ENCODE measurements at regions not wholly inside any gene's neighbourhood (a gene's known extent, or its start where the extent isn't known, plus 50 kb on each side); places are given as distances from the start of the nearest gene placed in this dataset.

- TF ChIP-seq, protein P1, sequence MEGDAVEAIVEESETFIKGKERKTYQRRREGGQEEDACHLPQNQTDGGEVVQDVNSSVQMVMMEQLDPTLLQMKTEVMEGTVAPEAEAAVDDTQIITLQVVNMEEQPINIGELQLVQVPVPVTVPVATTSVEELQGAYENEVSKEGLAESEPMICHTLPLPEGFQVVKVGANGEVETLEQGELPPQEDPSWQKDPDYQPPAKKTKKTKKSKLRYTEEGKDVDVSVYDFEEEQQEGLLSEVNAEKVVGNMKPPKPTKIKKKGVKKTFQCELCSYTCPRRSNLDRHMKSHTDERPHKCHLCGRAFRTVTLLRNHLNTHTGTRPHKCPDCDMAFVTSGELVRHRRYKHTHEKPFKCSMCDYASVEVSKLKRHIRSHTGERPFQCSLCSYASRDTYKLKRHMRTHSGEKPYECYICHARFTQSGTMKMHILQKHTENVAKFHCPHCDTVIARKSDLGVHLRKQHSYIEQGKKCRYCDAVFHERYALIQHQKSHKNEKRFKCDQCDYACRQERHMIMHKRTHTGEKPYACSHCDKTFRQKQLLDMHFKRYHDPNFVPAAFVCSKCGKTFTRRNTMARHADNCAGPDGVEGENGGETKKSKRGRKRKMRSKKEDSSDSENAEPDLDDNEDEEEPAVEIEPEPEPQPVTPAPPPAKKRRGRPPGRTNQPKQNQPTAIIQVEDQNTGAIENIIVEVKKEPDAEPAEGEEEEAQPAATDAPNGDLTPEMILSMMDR (IDR thresholded peaks at IDR 0.05) = no peak
- no peak for TF ChIP-seq POLR2A (IDR thresholded peaks at IDR 0.05)
- no peak for DNase-seq
- Histone ChIP-seq H3K27me3 (no peaks in the 10 kb centered on the region), H3K27ac (no peak overlapping the region), H3K36me3 (no peaks in the 10 kb centered on the region), H3K9me3 (no peaks in the 10 kb centered on the region), H3K4me3 (no peak overlapping the region), H3K4me1 (no peaks in the 10 kb centered on the region)
Observed at GRCh38 chr1:234698686-234699085, 88.7 kb upstream of the IRF2BP2 start.

DNA sequence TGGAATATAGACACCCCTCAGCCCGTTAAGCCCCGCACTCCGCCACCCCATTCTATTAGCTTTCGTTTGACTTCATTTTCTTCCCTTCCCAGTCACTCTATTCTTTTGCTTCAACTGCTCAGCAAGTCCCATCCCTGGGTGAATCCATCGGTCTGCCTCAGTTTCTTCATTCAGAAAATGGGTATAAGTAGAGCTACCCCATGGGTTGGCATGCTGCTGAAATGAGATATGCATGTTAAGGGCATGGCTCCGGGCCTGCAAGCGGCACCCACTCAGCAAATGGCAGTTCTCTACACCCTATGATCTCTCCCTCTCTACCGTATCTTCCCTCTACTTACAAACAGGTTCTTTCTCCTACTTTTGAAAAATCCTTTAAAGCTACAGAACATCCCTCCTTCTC lies 87.8 kb upstream of the IRF2BP2 start:
- H3K4me1 ChIP-seq = no peaks in the 10 kb centered on the region
- H3K4me3 ChIP-seq = no peak overlapping the region
- no peaks in the 10 kb centered on the region for H3K27me3 ChIP-seq
- DNase-seq = no peak
- TF ChIP-seq, protein P1 (IDR thresholded peaks at IDR 0.05) = no peak
- TF ChIP-seq POLR2A (IDR thresholded peaks at IDR 0.05) = no peak
- H3K36me3 ChIP-seq = no peaks in the 10 kb centered on the region
- H3K9me3 ChIP-seq = no peaks in the 10 kb centered on the region
- no peak overlapping the region for H3K27ac ChIP-seq

GRCh38 chr1:234697015-234697414 lies 87.0 kb upstream of the IRF2BP2 start:
- DNase-seq = no peak
- Histone ChIP-seq H3K27me3 (no peaks in the 10 kb centered on the region), H3K4me1 (no peaks in the 10 kb centered on the region), H3K36me3 (no peaks in the 10 kb centered on the region), H3K27ac (no peak overlapping the region), H3K4me3 (no peak overlapping the region), H3K9me3 (no peaks in the 10 kb centered on the region)
- TF ChIP-seq, protein P1 (IDR thresholded peaks at IDR 0.05) = no peak
- TF ChIP-seq POLR2A (IDR thresholded peaks at IDR 0.05) = no peak

DNA sequence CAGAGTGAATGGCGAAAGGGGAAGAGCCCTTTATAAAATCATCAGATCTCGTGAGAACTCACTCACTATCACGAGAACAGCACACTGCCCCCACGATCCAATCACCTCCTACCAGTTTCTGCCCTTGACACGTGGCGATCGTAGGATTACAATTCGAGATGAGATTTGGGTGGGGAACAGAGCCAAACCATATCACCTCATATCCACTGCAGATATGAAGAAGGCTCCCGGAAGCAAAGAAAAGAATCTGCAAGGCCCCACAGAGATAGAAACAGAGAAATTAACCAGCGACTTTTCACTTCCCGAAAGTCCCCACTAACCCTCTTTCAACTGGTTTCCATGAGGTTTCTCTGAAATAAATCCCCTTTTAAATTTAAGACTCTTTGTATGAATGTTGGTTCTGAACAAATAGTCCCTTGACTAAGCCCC lies 86.2 kb upstream of the IRF2BP2 start:
- no peaks in the 10 kb centered on the region for H3K4me1 ChIP-seq
- no peaks in the 10 kb centered on the region for H3K27me3 ChIP-seq
- no peaks in the 10 kb centered on the region for H3K9me3 ChIP-seq
- H3K36me3 ChIP-seq = no peaks in the 10 kb centered on the region
- no peak overlapping the region for H3K27ac ChIP-seq
- TF ChIP-seq, protein P1 (IDR thresholded peaks at IDR 0.05) = no peak
- TF ChIP-seq POLR2A (IDR thresholded peaks at IDR 0.05) = no peak
- no peak for DNase-seq
- H3K4me3 ChIP-seq = no peak overlapping the region

DNA sequence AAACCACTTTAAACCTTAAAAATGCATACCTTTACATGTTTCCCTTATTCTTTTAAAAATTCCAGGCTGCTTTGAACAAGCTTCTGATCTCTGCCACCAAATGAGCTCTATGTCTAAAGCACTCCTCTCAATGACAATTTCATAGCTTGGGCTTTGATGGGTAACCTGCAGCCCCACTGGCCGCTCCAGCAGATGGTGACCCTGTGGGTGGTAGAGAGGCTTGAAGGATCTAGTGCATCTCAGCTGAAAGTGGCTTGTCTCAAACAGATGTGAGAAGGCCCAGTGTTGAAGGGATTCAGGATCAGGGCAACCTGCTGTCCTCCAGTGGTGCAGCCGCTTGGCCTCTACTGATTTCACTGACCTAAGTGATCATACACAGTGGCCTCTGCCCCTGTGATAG lies 84.7 kb upstream of the IRF2BP2 start:
- Histone ChIP-seq H3K27me3 (no peaks in the 10 kb centered on the region), H3K9me3 (no peaks in the 10 kb centered on the region), H3K4me3 (no peak overlapping the region), H3K27ac (no peak overlapping the region), H3K4me1 (no peaks in the 10 kb centered on the region), H3K36me3 (no peaks in the 10 kb centered on the region)
- DNase-seq = no peak
- TF ChIP-seq, protein P1 (IDR thresholded peaks at IDR 0.05) = no peak
- TF ChIP-seq POLR2A (IDR thresholded peaks at IDR 0.05) = no peak

GRCh38 chr1:234692966-234693580 lies 83.1 kb upstream of the IRF2BP2 start:
- Histone ChIP-seq H3K36me3 (no peaks in the 10 kb centered on the region), H3K9me3 (no peaks in the 10 kb centered on the region), H3K27me3 (no peaks in the 10 kb centered on the region), H3K4me1 (no peaks in the 10 kb centered on the region), H3K27ac (no peak overlapping the region), H3K4me3 (no peak overlapping the region)
- no peak for DNase-seq
- no peak for TF ChIP-seq POLR2A (IDR thresholded peaks at IDR 0.05)
- TF ChIP-seq, protein P1 (IDR thresholded peaks at IDR 0.05) = no peak
